Neural progenitor cell (in vitro differentiated cells): ENCODE measurements at regions not wholly inside any gene's neighbourhood (a gene's known extent, or its start where the extent isn't known, plus 50 kb on each side); places are given as distances from the start of the nearest gene placed in this dataset.
A peak's percentile ranks its signal among the peaks of the same experiment; 100 is the strongest.

Experiments used
- DNase-seq: peaks from one replicate; pipeline ENCODE4 v3.0.0-alpha.2; 2016; ENCODE audit warnings: low spot score
- H2AFZ ChIP-seq: fragments of 200-600 bp; sonication (generic); replicated peaks from 2 replicates; pipeline ENCODE4 v1.6.1; 2016; ENCODE audit warnings: antibody characterized with exemption
- H3F3A ChIP-seq: fragments of 200-600 bp; sonication (generic); 2 replicates; pipeline ENCODE4 v1.6.1; 2016; ENCODE audit warnings: antibody characterized with exemption, low read depth
- H3K27ac ChIP-seq: fragments of 200-600 bp; sonication (generic); 2 replicates; pipeline ENCODE4 v1.5.1; 2016; ENCODE audit warnings: mild to moderate bottlenecking
- H3K27me3 ChIP-seq: fragments of 200-600 bp; sonication (generic); 2 replicates; pipeline ENCODE4 v1.6.1; 2016; ENCODE audit warnings: mild to moderate bottlenecking, moderate library complexity
- H3K36me3 ChIP-seq: fragments of 200-600 bp; sonication (generic); 2 replicates; pipeline ENCODE4 v1.5.1; 2016
- H3K4me1 ChIP-seq: fragments of 200-600 bp; sonication (generic); 2 replicates; pipeline ENCODE4 v1.6.1; 2016; ENCODE audit warnings: mixed run types
- H3K4me2 ChIP-seq: fragments of 200-600 bp; sonication (generic); 2 replicates; pipeline ENCODE4 v1.6.1; 2016
- H3K4me3 ChIP-seq: fragments of 200-600 bp; sonication (generic); 2 replicates; pipeline ENCODE4 v1.5.1; 2016
- H3K79me2 ChIP-seq: fragments of 200-600 bp; sonication (generic); 2 replicates; pipeline ENCODE4 v1.6.1; 2016; ENCODE audit warnings: low read depth
- H3K9ac ChIP-seq: fragments of 200-600 bp; sonication (generic); 2 replicates; pipeline ENCODE4 v1.6.1; 2016
- H3K9me3 ChIP-seq: fragments of 200-600 bp; sonication (generic); 2 replicates; pipeline ENCODE4 v1.5.1; 2016; ENCODE audit warnings: low read depth
- H4K20me1 ChIP-seq: fragments of 200-600 bp; sonication (generic); 2 replicates; pipeline ENCODE4 v1.6.1; 2016; ENCODE audit warnings: low read depth
- H3K27ac Mint-ChIP-seq: 3 replicates; pipeline ENCODE4 v1.8.0; 2021; ENCODE audit warnings: mixed read lengths
- H3K27me3 Mint-ChIP-seq: 2 replicates; pipeline ENCODE4 v1.8.0; 2022; ENCODE audit warnings: low read depth, mild to moderate bottlenecking, inconsistent platforms, moderate library complexity, mixed read lengths; ENCODE audit not compliant: insufficient read depth
- H3K36me3 Mint-ChIP-seq: 3 replicates; pipeline ENCODE4 v1.8.0; 2021; ENCODE audit warnings: mixed read lengths
- H3K4me1 Mint-ChIP-seq: 3 replicates; pipeline ENCODE4 v1.8.0; 2021; ENCODE audit warnings: mixed read lengths
- H3K4me3 Mint-ChIP-seq: 3 replicates; pipeline ENCODE4 v1.8.0; 2021; ENCODE audit warnings: mild to moderate bottlenecking, moderate library complexity, mixed read lengths
- H3K9me3 Mint-ChIP-seq: 3 replicates; pipeline ENCODE4 v1.8.0; 2020; ENCODE audit warnings: mixed read lengths
- EZH2 ChIP-seq: fragments of 200-600 bp; sonication (generic); IDR thresholded peaks from 2 replicates; pipeline ENCODE4 v1.6.1; 2017; ENCODE audit warnings: antibody characterized with exemption, mild to moderate bottlenecking, moderate library complexity
- EZH2phosphoT487 ChIP-seq: fragments of 200-600 bp; sonication (generic); IDR thresholded peaks from 2 replicates; pipeline ENCODE4 v1.6.1; 2017; ENCODE audit warnings: antibody characterized with exemption
- TF ChIP-seq, protein P1 (sequence below): fragments of 200-600 bp; sonication (generic); IDR thresholded peaks from 2 replicates; pipeline ENCODE4 v1.5.1; 2017; ENCODE audit warnings: antibody characterized with exemption, mild to moderate bottlenecking

DNA sequence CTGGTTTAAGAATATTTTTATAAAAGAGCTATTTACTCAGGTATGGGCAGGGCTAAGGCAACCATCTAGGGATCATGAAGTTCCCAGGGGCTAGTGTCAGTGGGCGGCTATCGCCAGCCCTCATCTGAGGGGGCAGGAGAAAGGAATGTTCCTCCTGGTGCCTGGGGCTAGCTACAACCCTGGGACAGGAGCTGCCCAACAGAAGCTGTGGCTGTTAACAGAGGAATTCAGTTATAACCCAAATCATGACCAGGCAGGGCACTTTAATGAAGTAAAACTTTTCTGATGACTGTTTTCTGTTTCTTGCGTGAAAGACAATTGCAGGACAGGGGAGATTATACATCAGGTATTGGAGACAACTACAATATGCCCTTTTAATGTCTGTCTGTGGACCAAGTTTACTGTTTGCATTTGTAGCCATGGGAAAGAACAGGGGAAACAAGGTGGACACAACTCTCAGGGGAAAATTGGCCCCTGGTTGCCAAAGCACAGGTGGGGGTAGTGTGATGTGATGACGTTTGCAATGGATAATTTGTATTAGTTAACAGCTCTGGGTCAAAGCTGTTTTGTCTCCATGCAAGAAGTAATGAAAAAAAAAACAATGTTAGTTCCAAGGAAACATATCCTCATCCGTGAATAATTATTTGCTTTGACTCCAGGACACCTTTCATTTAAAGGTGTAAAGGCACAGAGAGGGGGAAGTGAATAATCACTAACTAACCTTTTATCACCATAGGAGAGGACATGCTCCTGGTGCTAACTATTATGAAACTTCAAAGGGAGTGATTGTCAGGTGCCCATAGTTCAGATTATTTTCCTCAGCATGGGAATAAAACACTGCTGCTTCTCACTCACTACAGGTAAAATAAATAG lies 105.2 kb downstream of the TSEN15 start:
- peak; percentile 19 for DNase-seq
- H3K4me2 ChIP-seq = no peak overlapping the region
- no peak overlapping the region for H3K27ac Mint-ChIP-seq

DNA sequence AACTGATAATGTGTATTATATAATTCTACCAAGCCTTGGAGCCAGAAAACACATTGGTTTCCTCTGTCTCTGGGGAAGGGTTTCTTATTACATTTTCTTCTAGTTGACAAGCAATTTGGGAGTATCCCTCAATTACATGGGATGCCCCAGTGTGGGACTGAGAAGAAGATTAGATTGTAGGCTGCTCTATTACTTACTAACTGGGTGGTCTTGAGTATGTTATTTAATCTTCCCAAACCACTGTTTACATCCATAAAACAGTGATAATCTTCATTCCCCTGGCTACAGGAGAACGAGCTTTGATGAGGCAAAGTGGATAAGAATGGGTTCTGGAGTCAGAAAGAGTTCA lies 105.8 kb downstream of the TSEN15 start:
- H3K79me2 ChIP-seq = no peaks in the 10 kb centered on the region

More for the DNA sequence above, 105.2 kb downstream of the TSEN15 start:
- Histone ChIP-seq H3K79me2 (no peaks in the 10 kb centered on the region), H3K4me1 (peaks cover 4% of the 10 kb centered on the region), H3K36me3 (no peaks in the 10 kb centered on the region), H3K9me3 (no peaks in the 10 kb centered on the region), H3K27me3 (no peaks in the 10 kb centered on the region), H3F3A (no peaks in the 10 kb centered on the region), H4K20me1 (no peaks in the 10 kb centered on the region), H2AFZ (no peak overlapping the region), H3K4me3 (no peak overlapping the region), H3K27ac (no peak overlapping the region), H3K9ac (no peak overlapping the region)
- TF ChIP-seq, protein P1, sequence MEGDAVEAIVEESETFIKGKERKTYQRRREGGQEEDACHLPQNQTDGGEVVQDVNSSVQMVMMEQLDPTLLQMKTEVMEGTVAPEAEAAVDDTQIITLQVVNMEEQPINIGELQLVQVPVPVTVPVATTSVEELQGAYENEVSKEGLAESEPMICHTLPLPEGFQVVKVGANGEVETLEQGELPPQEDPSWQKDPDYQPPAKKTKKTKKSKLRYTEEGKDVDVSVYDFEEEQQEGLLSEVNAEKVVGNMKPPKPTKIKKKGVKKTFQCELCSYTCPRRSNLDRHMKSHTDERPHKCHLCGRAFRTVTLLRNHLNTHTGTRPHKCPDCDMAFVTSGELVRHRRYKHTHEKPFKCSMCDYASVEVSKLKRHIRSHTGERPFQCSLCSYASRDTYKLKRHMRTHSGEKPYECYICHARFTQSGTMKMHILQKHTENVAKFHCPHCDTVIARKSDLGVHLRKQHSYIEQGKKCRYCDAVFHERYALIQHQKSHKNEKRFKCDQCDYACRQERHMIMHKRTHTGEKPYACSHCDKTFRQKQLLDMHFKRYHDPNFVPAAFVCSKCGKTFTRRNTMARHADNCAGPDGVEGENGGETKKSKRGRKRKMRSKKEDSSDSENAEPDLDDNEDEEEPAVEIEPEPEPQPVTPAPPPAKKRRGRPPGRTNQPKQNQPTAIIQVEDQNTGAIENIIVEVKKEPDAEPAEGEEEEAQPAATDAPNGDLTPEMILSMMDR = no peak
- TF ChIP-seq EZH2 (no peak), EZH2phosphoT487 (no peak)
- H3K27me3 Mint-ChIP-seq = no peaks in the 10 kb centered on the region
- no peaks in the 10 kb centered on the region for H3K36me3 Mint-ChIP-seq
- no peaks in the 10 kb centered on the region for H3K9me3 Mint-ChIP-seq
- peaks cover 32% of the 10 kb centered on the region for H3K4me1 Mint-ChIP-seq
- H3K4me3 Mint-ChIP-seq = no peak overlapping the region

DNA sequence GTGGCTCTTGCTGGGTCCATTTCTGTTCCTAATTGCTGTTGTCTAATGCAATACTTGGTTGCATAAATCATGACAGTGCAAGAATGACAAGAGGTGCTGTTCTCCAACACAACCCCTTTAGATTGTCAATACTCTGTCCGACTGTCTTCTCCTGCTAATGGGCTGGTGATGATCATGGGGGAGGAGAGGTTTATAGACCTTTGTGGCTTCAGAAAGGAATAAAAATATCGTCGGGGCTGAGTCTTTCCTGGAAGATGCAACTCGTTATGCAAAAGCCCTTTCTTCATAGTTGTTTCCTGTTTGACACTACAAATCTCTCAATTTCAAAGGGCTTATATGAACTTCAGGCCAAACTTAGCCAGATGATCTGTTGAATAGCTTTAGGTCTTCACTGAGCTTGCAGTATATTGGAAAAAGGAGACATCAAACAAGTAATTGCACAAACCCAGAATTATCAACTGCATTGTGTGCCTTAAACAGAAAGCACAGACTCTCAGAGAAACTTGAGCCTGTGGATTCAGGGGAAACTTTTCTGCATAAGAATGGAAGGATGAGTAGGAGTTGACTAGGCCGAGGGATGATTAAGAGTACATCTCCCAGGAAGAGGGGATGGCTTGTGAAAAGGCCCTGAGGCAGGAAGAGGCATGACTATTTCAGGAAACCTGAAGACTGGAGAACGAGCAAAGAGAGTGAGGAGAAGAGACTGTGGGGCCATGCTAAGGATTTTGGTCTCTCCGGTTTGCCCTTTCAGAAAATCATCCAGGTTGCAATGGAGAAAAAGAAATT lies 107.6 kb downstream of the TSEN15 start:
- Mint-ChIP-seq H3K27me3 (peaks cover 2% of the 10 kb centered on the region), H3K27ac (no peak overlapping the region), H3K9me3 (no peaks in the 10 kb centered on the region), H3K36me3 (no peaks in the 10 kb centered on the region), H3K4me1 (peaks cover 14% of the 10 kb centered on the region), H3K4me3 (no peak overlapping the region)
- Histone ChIP-seq H4K20me1 (no peaks in the 10 kb centered on the region), H3K4me3 (no peak overlapping the region), H3K9ac (no peak overlapping the region), H3K4me2 (no peak overlapping the region), H2AFZ (no peak overlapping the region), H3K27ac (no peak overlapping the region), H3F3A (no peaks in the 10 kb centered on the region), H3K9me3 (no peaks in the 10 kb centered on the region), H3K79me2 (no peaks in the 10 kb centered on the region), H3K36me3 (no peaks in the 10 kb centered on the region), H3K27me3 (no peaks in the 10 kb centered on the region), H3K4me1 (peaks cover 4% of the 10 kb centered on the region)
- no peak for DNase-seq
- TF ChIP-seq EZH2phosphoT487 (no peak), EZH2 (no peak)
- TF ChIP-seq, protein P1 = no peak

More for the DNA sequence above, 105.8 kb downstream of the TSEN15 start:
- H3K9me3 Mint-ChIP-seq = no peaks in the 10 kb centered on the region
- Histone ChIP-seq H3K9me3 (no peaks in the 10 kb centered on the region), H2AFZ (no peak overlapping the region), H3K27me3 (no peaks in the 10 kb centered on the region), H4K20me1 (no peaks in the 10 kb centered on the region), H3K4me2 (no peak overlapping the region), H3K4me1 (peaks cover 4% of the 10 kb centered on the region), H3K9ac (no peak overlapping the region), H3K27ac (no peak overlapping the region), H3K36me3 (no peaks in the 10 kb centered on the region), H3F3A (no peaks in the 10 kb centered on the region), H3K4me3 (no peak overlapping the region)
- no peaks in the 10 kb centered on the region for H3K27me3 Mint-ChIP-seq
- no peak overlapping the region for H3K27ac Mint-ChIP-seq
- H3K4me1 Mint-ChIP-seq = peaks cover 30% of the 10 kb centered on the region
- no peak for DNase-seq
- H3K36me3 Mint-ChIP-seq = no peaks in the 10 kb centered on the region
- TF ChIP-seq EZH2phosphoT487 (no peak), EZH2 (no peak)
- TF ChIP-seq, protein P1 = no peak
- no peak overlapping the region for H3K4me3 Mint-ChIP-seq
